Thoracic aorta (tissue), 2 donors: ENCODE measurements at regions not wholly inside any gene's neighbourhood (a gene's known extent, or its start where the extent isn't known, plus 50 kb on each side); places are given as distances from the start of the nearest gene placed in this dataset.

Experiments
- ATAC-seq: fragments of 150-250 bp; one replicate; pipeline ENCODE4 v1.8.0; 2017; ENCODE audit warnings: low read depth; ENCODE audit not compliant: insufficient number of reproducible peaks, low FRiP score
- DNase-seq: peaks from one replicate; pipeline ENCODE4 v3.0.0-alpha.2; 2020; ENCODE audit warnings: low spot score
- H3K27ac ChIP-seq, 2 donors: fragments of 200-600 bp; sonication (generic); 1 replicate in 1 of 2; 2 replicates in 1 of 2; pipeline ENCODE4 v1.5.1; 2016; ENCODE audit warnings: mild to moderate bottlenecking in 2 of 2, moderate library complexity in 2 of 2
- H3K27me3 ChIP-seq: fragments of 200-600 bp; sonication (generic); replicated peaks from 2 replicates; pipeline ENCODE4 v1.6.0; 2016; ENCODE audit warnings: mild to moderate bottlenecking; ENCODE audit not compliant: insufficient read depth
- H3K36me3 ChIP-seq: fragments of 200-600 bp; sonication (generic); one replicate; pipeline ENCODE4 v1.5.1; 2016
- H3K4me1 ChIP-seq, 2 donors: fragments of 200-600 bp; sonication (generic); 1 replicate in 1 of 2; 2 replicates in 1 of 2; pipeline versions ENCODE4 v1.5.1 to v1.6.0; 2016; ENCODE audit warnings: low read depth in 2 of 2, mild to moderate bottlenecking in 1 of 2; ENCODE audit not compliant: control insufficient read depth in 1 of 2
- H3K4me3 ChIP-seq: fragments of 200-600 bp; sonication (generic); 2 replicates; pipeline ENCODE4 v1.5.1; 2016; ENCODE audit warnings: mild to moderate bottlenecking
- H3K9me3 ChIP-seq: fragments of 200-600 bp; sonication (generic); 2 replicates; pipeline ENCODE4 v1.5.1; 2016
- TF ChIP-seq, protein P1 (sequence below): fragments of 200-600 bp; sonication (generic); IDR thresholded peaks from one replicate; pipeline ENCODE4 v1.5.1; 2019; ENCODE audit warnings: antibody characterized with exemption

DNA sequence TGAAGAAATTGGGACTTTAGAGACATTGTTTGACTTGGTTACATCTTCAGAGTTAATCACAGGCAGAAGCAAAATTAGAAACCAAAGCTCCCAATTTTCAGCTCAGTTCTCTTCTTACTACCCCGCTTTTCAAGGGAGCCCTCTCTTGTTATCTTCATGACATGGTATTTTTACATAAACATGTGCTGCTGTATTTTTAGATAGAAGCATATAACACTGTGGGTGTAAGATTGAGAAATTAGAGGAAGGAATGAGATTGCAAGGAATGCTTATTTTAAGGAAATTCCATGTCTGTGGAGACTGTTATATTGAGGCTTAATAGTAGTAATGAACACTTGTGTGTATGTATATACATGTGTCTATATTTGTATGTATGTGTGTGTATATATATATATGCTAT is 401.6 kb downstream of the TMEM232 start:
- Histone ChIP-seq H3K27ac (no peak overlapping the region), H3K9me3 (no peaks in the 10 kb centered on the region), H3K36me3 (no peaks in the 10 kb centered on the region), H3K27me3 (no peaks in the 10 kb centered on the region), H3K4me3 (no peak overlapping the region), H3K4me1 (no peaks in the 10 kb centered on the region)
- no peak for ATAC-seq
- TF ChIP-seq, protein P1, sequence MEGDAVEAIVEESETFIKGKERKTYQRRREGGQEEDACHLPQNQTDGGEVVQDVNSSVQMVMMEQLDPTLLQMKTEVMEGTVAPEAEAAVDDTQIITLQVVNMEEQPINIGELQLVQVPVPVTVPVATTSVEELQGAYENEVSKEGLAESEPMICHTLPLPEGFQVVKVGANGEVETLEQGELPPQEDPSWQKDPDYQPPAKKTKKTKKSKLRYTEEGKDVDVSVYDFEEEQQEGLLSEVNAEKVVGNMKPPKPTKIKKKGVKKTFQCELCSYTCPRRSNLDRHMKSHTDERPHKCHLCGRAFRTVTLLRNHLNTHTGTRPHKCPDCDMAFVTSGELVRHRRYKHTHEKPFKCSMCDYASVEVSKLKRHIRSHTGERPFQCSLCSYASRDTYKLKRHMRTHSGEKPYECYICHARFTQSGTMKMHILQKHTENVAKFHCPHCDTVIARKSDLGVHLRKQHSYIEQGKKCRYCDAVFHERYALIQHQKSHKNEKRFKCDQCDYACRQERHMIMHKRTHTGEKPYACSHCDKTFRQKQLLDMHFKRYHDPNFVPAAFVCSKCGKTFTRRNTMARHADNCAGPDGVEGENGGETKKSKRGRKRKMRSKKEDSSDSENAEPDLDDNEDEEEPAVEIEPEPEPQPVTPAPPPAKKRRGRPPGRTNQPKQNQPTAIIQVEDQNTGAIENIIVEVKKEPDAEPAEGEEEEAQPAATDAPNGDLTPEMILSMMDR, result no peak
- no peak for DNase-seq

DNA sequence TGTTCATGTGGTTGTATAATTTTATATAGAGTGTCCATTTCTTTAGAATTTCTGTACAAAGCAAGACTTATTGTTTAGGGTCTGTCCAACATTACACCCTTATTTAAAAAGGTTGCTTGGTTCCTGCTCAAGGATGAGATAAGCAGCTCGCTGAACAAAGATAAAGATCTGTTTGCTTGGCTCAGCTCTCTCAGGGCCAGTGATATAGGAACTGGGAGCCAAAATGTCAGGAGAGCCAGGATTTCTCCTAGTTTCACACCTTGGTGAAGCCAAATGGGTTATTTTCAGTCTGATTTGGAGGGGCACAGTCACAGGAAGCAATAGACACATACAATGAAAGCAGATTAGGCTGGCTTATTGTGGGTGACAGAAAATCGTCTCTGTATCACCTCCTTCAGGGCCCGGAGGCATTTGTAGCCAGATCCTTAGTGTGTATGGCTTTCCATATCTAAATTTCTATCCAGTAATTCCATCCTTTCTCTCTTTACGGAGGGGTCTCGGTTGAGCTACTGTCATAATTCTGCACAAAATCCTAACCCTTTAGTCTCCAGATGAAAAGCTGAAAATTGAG is 396.4 kb downstream of the TMEM232 start:
- H3K27me3 ChIP-seq, result no peaks in the 10 kb centered on the region
- H3K9me3 ChIP-seq, result no peaks in the 10 kb centered on the region
- no peaks in the 10 kb centered on the region for H3K36me3 ChIP-seq
- no peak overlapping the region for H3K4me3 ChIP-seq
- no peaks in the 10 kb centered on the region for H3K4me1 ChIP-seq
- H3K27ac ChIP-seq, result no peak overlapping the region
- DNase-seq, result no peak
- TF ChIP-seq, protein P1, result no peak
- no peak for ATAC-seq

DNA sequence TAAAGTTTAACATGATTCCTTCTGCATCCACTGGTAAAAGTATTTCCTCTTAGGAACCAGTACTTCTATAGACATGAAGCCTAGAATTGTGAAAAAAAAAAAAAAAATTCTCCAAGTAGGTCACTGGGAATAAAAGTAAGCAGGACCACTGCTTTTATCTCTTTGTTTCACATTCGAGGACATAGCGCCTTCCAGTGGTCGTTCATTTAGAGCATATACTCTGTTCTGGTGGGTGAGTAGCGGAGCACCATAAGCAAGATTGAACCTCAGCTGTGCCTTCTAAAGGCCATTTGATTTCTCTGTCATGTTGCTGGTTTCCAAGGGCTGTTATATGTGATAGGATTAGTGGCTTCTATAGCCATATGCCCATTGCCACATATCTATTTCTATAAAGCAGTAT is 393.1 kb downstream of the TMEM232 start:
- TF ChIP-seq, protein P1, result no peak
- no peak for ATAC-seq
- no peak for DNase-seq
- no peaks in the 10 kb centered on the region for H3K9me3 ChIP-seq
- no peaks in the 10 kb centered on the region for H3K36me3 ChIP-seq
- peaks cover 0 to 5% of the 10 kb centered on the region in 2 donors for H3K4me1 ChIP-seq
- no peak overlapping the region for H3K4me3 ChIP-seq
- no peak overlapping the region for H3K27ac ChIP-seq
- H3K27me3 ChIP-seq, result no peaks in the 10 kb centered on the region

DNA sequence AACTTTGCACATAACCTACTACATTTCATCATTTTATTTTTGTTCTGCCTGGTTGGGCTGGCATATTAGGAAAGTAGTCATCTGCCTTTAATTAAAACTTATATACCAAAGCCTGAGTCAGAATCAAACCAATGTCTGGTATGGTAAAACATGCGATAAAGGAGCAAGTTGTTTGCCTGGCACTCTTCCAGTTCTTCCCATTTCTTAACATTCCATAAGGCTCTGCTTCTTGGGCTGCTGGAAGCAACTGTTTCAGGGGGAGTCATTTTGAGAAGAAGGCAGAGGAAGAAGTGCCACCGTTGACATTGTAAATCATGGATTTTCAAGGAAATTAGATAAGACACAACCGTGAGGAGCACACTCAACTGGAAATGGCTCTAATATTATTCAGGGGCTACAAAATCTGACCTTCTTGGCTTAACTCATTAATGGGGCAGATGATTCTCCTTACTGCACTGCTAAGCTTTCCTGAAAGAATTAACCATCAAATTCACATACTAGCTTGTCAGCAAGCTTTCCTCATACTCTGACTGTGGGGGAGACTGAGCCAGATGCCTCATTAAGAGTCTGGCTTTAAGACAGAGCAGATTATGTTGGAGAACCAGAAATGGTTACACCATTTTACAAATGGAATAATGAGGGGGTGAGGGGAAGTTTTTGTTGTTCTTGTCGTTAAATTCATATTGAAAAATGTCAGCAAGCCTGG is 391.0 kb downstream of the TMEM232 start:
- DNase-seq (no peak), ATAC-seq (no peak)
- Histone ChIP-seq H3K9me3 (no peaks in the 10 kb centered on the region), H3K27me3 (no peaks in the 10 kb centered on the region), H3K4me1 (peaks cover 3 to 8% of the 10 kb centered on the region in 2 donors), H3K4me3 (no peak overlapping the region), H3K36me3 (no peaks in the 10 kb centered on the region), H3K27ac (no peak overlapping the region)
- TF ChIP-seq, protein P1, result no peak

DNA sequence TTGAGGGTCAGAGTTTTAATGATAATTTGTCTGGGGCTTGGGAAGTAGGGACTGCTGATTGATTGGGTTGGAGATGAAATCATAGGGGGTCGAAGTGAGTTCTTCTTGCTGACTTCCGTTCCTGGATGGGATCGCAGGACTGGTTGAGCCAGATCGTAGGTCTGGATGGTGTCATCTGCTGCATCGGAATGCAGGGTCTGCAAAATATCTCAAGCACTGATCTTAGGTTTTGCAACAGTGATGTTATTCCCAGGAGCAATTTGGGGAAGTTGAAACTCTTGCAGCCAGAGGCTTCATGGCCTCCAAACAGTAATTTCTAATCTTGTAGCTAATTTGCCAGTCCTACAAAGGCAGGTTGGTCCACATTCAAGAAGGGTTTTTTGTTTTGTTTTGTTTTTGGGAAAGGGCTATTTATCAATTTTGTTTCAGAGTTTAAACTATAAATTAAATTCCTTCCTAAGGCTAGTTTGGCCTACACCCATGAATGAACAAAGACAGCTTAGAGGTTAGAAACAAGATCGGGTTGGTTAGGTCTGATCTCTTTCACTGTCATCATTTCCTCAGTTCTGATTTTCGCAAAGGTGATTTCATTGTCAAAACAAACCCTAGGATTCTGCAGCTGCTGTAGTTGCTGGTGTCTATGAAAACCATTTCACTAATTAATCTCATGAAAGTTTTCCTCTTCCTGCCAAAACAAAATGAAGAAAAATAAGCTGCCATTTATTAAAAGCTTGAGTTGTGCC is 388.0 kb downstream of the TMEM232 start:
- Histone ChIP-seq H3K4me1 (peaks cover 4 to 31% of the 10 kb centered on the region in 2 donors), H3K27me3 (no peaks in the 10 kb centered on the region), H3K9me3 (no peaks in the 10 kb centered on the region), H3K36me3 (no peaks in the 10 kb centered on the region), H3K27ac (no peak overlapping the region), H3K4me3 (no peak overlapping the region)
- ATAC-seq, result no peak
- TF ChIP-seq, protein P1, result no peak
- DNase-seq, result no peak
